ENCODE measurements at regions not wholly inside any gene's neighbourhood (a gene's known extent, or its start where the extent isn't known, plus 50 kb on each side); places are given as distances from the start of the nearest gene placed in this dataset.

DNA sequence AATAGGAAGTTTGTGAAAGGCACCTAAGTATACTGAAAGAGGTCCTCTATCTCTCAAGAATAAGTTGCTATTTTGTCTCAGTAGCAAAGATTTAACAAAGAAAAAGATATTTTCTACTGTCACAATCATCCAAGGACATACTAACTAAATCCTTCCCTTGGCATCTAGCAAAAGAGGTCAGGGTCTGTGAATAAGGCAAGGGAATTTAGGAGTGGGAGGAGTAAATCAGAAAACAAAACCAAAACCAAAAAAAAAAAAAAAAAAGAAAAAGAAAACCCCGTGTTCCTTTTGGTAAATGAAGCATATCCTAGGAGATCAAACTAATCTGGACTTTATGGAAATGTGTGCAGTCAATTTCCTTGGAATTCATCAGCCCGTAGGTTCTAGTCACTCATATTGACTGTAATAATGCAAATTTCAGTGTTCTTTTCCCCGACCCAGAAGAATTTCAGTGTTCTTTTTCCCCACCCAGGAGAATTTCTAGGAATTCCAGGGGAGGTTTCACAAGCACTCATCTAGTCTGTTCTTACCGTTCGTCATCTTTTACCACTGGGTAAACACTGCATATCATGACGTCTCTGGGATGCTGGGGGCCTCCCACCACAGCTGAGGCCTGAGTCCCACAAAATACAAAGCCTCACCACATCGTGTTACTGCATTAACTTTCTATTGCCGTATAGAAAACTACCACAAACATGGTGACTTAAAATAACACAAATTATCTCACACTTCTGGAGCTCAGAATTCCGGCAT, 113.8 kb upstream of the CCDC54 start:
- no peaks in the 10 kb centered on the region for H3K36me3 ChIP-seq (ENCODE audit: low read depth)
- intact Hi-C loops (cut with DNase I, micrococcal nuclease), result no loop called here
- no peaks in the 10 kb centered on the region for H3K9me3 ChIP-seq
- H3K4me3 ChIP-seq, result no peak overlapping the region
- no peaks in the 10 kb centered on the region for H3K4me1 ChIP-seq (ENCODE audit: low read depth)
- no peak for TF ChIP-seq CTCF (IDR thresholded peaks at IDR 0.05)
- DNase-seq, result no peak
- ATAC-seq, result no peak

GRCh38 chr3:107264888-107265287, 112.4 kb upstream of the CCDC54 start:
- H3K36me3 ChIP-seq (ENCODE audit: low read depth), result no peaks in the 10 kb centered on the region
- H3K4me1 ChIP-seq (ENCODE audit: low read depth), result no peaks in the 10 kb centered on the region
- H3K9me3 ChIP-seq, result no peaks in the 10 kb centered on the region
- intact Hi-C loops (cut with DNase I, micrococcal nuclease), result no loop called here
- TF ChIP-seq CTCF (IDR thresholded peaks at IDR 0.05), result no peak
- H3K4me3 ChIP-seq, result no peak overlapping the region
- peak in 1 of 3 donors; percentile 17 for DNase-seq
- peak; percentile 74 for ATAC-seq

DNA sequence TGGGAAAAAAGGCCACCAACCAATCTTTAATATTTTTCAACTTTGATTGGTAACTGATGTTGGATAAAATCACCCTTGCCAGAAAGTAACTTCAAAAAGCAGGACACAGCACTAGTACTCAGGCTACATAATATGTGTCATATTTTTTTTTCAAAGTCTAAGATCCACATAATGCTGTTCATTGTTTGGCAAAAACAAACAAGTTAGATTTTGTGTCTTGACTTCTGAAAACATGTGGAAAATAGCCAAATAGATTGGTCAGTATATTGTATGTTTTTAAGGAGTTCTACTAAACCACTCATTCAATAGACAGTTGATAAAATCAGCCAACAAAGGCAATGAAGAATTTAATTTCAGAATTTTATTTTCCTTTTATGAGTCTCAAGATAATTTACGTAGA, 111.7 kb upstream of the CCDC54 start:
- no peaks in the 10 kb centered on the region for H3K36me3 ChIP-seq (ENCODE audit: low read depth)
- intact Hi-C loops (cut with DNase I, micrococcal nuclease), result no loop called here
- TF ChIP-seq CTCF (IDR thresholded peaks at IDR 0.05), result no peak
- H3K4me3 ChIP-seq, result no peak overlapping the region
- H3K4me1 ChIP-seq (ENCODE audit: low read depth), result no peaks in the 10 kb centered on the region
- DNase-seq (no peak), ATAC-seq (no peak)
- no peaks in the 10 kb centered on the region for H3K9me3 ChIP-seq

DNA sequence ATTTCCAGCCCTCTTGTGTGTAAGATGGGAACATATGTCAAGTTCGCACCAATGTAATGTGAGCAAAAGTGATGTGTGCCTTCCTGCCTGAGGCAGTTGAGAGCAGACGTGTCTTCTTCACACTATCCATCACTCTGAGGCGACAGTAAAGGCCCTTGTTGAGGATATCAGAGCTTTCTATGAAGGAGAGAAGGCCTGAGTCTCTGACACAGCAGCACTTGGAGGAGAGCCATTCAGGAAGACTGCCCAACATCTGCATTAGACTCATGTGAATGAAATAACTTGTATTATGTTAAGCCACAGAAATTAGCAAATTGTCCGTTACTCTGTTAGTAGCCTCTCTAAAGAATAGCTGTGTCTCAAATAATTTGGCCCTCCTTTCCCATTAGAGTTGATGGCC, 108.8 kb upstream of the CCDC54 start:
- no peak overlapping the region for H3K4me3 ChIP-seq
- peaks cover 2% of the 10 kb centered on the region for H3K4me1 ChIP-seq (ENCODE audit: low read depth)
- ATAC-seq (no peak), DNase-seq (no peak)
- no peak for TF ChIP-seq CTCF (IDR thresholded peaks at IDR 0.05)
- H3K9me3 ChIP-seq, result no peaks in the 10 kb centered on the region
- intact Hi-C loops (cut with DNase I, micrococcal nuclease), result no loop called here
- H3K36me3 ChIP-seq (ENCODE audit: low read depth), result no peaks in the 10 kb centered on the region

DNA sequence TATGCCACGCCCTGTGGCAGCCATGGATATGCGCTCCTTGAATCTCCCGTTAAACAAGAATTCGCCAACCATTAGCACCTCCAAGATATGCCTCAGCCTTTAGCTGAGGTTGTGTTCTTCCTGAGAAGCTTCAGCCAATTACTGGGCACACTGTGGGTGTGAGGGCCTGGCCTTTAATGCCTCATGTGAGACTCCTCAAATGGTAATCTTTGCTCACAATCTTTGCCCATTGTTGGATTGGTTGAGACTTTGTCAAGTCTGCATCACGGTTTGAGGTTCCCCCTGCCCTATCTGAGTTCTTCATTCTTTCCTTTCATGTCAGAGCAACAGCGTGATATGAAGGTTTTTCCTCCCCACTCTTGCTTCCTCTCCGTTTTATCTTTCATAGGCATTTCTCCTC, 108.1 kb upstream of the CCDC54 start:
- no peaks in the 10 kb centered on the region for H3K36me3 ChIP-seq (ENCODE audit: low read depth)
- intact Hi-C loops (cut with DNase I, micrococcal nuclease), result no loop called here
- no peak overlapping the region for H3K4me3 ChIP-seq
- no peak for ATAC-seq
- TF ChIP-seq CTCF (IDR thresholded peaks at IDR 0.05), result no peak
- H3K9me3 ChIP-seq, result no peaks in the 10 kb centered on the region
- no peak for DNase-seq
- peaks cover 2% of the 10 kb centered on the region for H3K4me1 ChIP-seq (ENCODE audit: low read depth)

Data from mucosa of descending colon (tissue), 3 donors.